ENCODE measurements at regions not wholly inside any gene's neighbourhood (a gene's known extent, or its start where the extent isn't known, plus 50 kb on each side); places are given as distances from the start of the nearest gene placed in this dataset.

DNA sequence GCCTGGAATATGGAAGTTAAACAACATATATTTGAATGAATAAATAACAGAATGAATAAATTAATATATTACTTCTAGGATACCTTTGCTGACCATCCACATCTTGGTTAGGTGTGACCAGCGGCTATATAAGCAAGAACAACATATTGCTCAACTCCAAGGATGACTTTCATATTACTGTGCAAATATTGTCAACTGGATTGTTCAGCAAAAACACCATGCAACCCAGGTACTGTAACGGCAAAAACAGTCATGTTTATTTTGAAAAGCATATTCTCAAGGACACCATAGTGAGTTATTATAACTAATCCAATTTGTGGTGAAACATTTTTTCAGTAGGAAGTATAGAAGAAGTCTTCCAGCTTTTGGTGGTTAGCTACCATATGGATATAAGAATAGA lies 907.9 kb downstream of the IGSF11 start:
- Histone ChIP-seq H3K36me3 (replicated peaks; ENCODE audit: low read depth, low read length) (no peaks in the 10 kb centered on the region), H3K27ac (ENCODE audit: low read length) (no peak overlapping the region), H4K20me1 (ENCODE audit: insufficient read depth, low read length) (no peaks in the 10 kb centered on the region), H3K27me3 (ENCODE audit: low read depth, low read length) (no peaks in the 10 kb centered on the region), H3K79me2 (ENCODE audit: low read length) (no peaks in the 10 kb centered on the region), H3K4me2 (ENCODE audit: low read length) (no peak overlapping the region), H3K4me1 (ENCODE audit: low read length) (no peaks in the 10 kb centered on the region), H3K9ac (ENCODE audit: low read length) (no peak overlapping the region), H3K4me3 (ENCODE audit: low read length) (no peak overlapping the region), H3K9me3 (ENCODE audit: insufficient read depth, low read length) (no peaks in the 10 kb centered on the region), H2AFZ (ENCODE audit: low read depth, low read length) (no peak overlapping the region)
- no peak for TF ChIP-seq EZH2phosphoT487 (IDR thresholded peaks at IDR 0.05; ENCODE audit: low read depth)
- TF ChIP-seq, protein P1, sequence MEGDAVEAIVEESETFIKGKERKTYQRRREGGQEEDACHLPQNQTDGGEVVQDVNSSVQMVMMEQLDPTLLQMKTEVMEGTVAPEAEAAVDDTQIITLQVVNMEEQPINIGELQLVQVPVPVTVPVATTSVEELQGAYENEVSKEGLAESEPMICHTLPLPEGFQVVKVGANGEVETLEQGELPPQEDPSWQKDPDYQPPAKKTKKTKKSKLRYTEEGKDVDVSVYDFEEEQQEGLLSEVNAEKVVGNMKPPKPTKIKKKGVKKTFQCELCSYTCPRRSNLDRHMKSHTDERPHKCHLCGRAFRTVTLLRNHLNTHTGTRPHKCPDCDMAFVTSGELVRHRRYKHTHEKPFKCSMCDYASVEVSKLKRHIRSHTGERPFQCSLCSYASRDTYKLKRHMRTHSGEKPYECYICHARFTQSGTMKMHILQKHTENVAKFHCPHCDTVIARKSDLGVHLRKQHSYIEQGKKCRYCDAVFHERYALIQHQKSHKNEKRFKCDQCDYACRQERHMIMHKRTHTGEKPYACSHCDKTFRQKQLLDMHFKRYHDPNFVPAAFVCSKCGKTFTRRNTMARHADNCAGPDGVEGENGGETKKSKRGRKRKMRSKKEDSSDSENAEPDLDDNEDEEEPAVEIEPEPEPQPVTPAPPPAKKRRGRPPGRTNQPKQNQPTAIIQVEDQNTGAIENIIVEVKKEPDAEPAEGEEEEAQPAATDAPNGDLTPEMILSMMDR (IDR thresholded peaks at IDR 0.05; ENCODE audit: low read depth, low read length): no peak

DNA sequence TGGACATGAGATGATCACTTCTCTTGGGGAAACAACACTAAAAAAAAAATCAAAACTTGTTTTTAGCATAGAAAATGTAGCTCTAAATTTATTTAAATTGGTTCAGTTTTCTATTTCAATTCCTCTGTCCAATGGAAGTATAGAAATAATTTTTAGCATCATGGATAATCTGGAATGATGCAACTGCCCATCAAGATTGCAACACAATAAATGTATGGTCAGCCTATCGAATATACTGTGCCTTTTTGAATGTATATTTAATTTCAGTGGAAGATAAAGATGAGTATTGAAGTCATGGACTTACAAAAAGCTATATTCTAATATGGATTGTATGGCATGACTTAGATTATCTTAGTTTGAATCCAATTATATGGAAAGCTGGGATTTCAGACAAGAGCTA lies 906.7 kb downstream of the IGSF11 start:
- Histone ChIP-seq H3K27me3 (ENCODE audit: low read depth, low read length) (no peaks in the 10 kb centered on the region), H3K4me1 (ENCODE audit: low read length) (no peaks in the 10 kb centered on the region), H3K9ac (ENCODE audit: low read length) (no peak overlapping the region), H3K9me3 (ENCODE audit: insufficient read depth, low read length) (no peaks in the 10 kb centered on the region), H3K79me2 (ENCODE audit: low read length) (no peaks in the 10 kb centered on the region), H3K27ac (ENCODE audit: low read length) (no peak overlapping the region), H2AFZ (ENCODE audit: low read depth, low read length) (no peak overlapping the region), H3K36me3 (replicated peaks; ENCODE audit: low read depth, low read length) (no peaks in the 10 kb centered on the region), H4K20me1 (ENCODE audit: insufficient read depth, low read length) (no peaks in the 10 kb centered on the region), H3K4me3 (ENCODE audit: low read length) (no peak overlapping the region), H3K4me2 (ENCODE audit: low read length) (no peak overlapping the region)
- no peak for TF ChIP-seq EZH2phosphoT487 (IDR thresholded peaks at IDR 0.05; ENCODE audit: low read depth)
- TF ChIP-seq, protein P1 (IDR thresholded peaks at IDR 0.05; ENCODE audit: low read depth, low read length): no peak

DNA sequence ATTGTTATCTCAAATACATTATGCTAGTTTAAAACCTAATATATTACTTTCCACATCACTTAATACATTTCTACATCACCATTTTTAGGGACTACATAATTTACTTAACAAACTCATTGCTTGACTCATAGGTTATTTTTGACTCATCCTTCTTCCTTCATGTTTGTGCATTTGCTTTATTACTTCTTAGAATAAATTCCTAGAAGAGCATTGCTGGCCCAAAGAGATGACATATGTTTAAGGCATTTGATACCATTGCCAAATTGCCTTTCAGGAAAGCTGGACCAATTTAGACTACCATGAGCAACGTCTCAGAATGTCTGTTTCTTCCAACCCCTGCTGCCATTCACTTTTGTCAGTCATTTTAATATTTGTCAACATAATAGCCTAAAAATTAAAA lies 905.8 kb downstream of the IGSF11 start:
- Histone ChIP-seq H3K27me3 (ENCODE audit: low read depth, low read length) (no peaks in the 10 kb centered on the region), H3K9ac (ENCODE audit: low read length) (no peak overlapping the region), H3K4me1 (ENCODE audit: low read length) (no peaks in the 10 kb centered on the region), H3K36me3 (replicated peaks; ENCODE audit: low read depth, low read length) (no peaks in the 10 kb centered on the region), H3K4me2 (ENCODE audit: low read length) (no peak overlapping the region), H4K20me1 (ENCODE audit: insufficient read depth, low read length) (no peaks in the 10 kb centered on the region), H3K27ac (ENCODE audit: low read length) (no peak overlapping the region), H3K9me3 (ENCODE audit: insufficient read depth, low read length) (no peaks in the 10 kb centered on the region), H2AFZ (ENCODE audit: low read depth, low read length) (no peak overlapping the region), H3K4me3 (ENCODE audit: low read length) (no peak overlapping the region), H3K79me2 (ENCODE audit: low read length) (no peaks in the 10 kb centered on the region)
- TF ChIP-seq, protein P1 (IDR thresholded peaks at IDR 0.05; ENCODE audit: low read depth, low read length): no peak
- TF ChIP-seq EZH2phosphoT487 (IDR thresholded peaks at IDR 0.05; ENCODE audit: low read depth): no peak

DNA sequence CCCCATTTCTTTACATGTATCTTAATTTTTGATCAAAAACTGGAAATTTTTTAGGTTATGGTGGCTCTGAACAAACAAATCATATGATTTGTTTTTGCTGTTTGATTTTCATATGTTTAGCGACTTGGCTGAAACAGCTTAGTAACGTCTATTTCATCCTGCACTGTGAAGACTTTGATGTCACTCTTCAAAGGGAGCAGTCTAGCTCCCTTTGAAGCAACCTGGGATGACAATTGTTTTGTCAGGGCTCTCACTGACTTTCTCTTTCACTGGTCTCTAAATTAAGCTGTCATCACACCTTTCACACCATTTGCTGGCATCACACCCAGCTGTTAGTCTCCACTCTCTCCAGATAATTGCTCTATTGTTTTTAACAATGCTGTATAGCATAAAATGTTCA lies 896.9 kb downstream of the IGSF11 start:
- Histone ChIP-seq H3K4me3 (ENCODE audit: low read length) (no peak overlapping the region), H3K79me2 (ENCODE audit: low read length) (no peaks in the 10 kb centered on the region), H3K9ac (ENCODE audit: low read length) (no peak overlapping the region), H3K27ac (ENCODE audit: low read length) (no peak overlapping the region), H3K27me3 (ENCODE audit: low read depth, low read length) (no peaks in the 10 kb centered on the region), H3K4me1 (ENCODE audit: low read length) (no peaks in the 10 kb centered on the region), H2AFZ (ENCODE audit: low read depth, low read length) (no peak overlapping the region), H3K36me3 (replicated peaks; ENCODE audit: low read depth, low read length) (no peaks in the 10 kb centered on the region), H3K9me3 (ENCODE audit: insufficient read depth, low read length) (no peaks in the 10 kb centered on the region), H4K20me1 (ENCODE audit: insufficient read depth, low read length) (no peaks in the 10 kb centered on the region), H3K4me2 (ENCODE audit: low read length) (no peak overlapping the region)
- TF ChIP-seq, protein P1 (IDR thresholded peaks at IDR 0.05; ENCODE audit: low read depth, low read length): no peak
- TF ChIP-seq EZH2phosphoT487 (IDR thresholded peaks at IDR 0.05; ENCODE audit: low read depth): no peak

Measured in OCI-LY3 (cell line).